Brain microvascular endothelial cell (primary cell): ENCODE measurements at regions not wholly inside any gene's neighbourhood (a gene's known extent, or its start where the extent isn't known, plus 50 kb on each side); places are given as distances from the start of the nearest gene placed in this dataset.

Experiments used
- DNase-seq: peaks from one replicate; pipeline ENCODE4 v3.0.0-alpha.2; 2020
- H3K27ac ChIP-seq: fragments of 250-450 bp; sonication (Bioruptor Pico); 2 replicates; pipeline ENCODE4 v1.5.1; 2020; ENCODE audit warnings: mild to moderate bottlenecking, moderate library complexity
- H3K27me3 ChIP-seq: fragments of 250-450 bp; sonication (Bioruptor Pico); replicated peaks from 2 replicates; pipeline ENCODE4 v1.5.1; 2020; ENCODE audit warnings: mild to moderate bottlenecking
- H3K36me3 ChIP-seq: fragments of 250-450 bp; sonication (Bioruptor Pico); replicated peaks from 2 replicates; pipeline ENCODE4 v1.5.1; 2020; ENCODE audit warnings: mild to moderate bottlenecking
- H3K4me3 ChIP-seq: 2 replicates; pipeline ENCODE4 v1.5.1; 2011; ENCODE audit warnings: low read depth, mild to moderate bottlenecking, control low read depth, low read length, moderate library complexity
- CTCF ChIP-seq: IDR thresholded peaks from 2 replicates; pipeline ENCODE4 v1.5.1; 2011; ENCODE audit warnings: low read depth, mild to moderate bottlenecking, moderate library complexity, low read length, control low read depth, inconsistent platforms; ENCODE audit errors: missing control alignments
- in situ Hi-C: cut with HindIII; loops from 2 replicates; pipeline ENCODE4 v1.10.0; 2017; ENCODE audit warnings: low sequenced_read_pairs, low pct_ligation_motif_present

GRCh38 chr3:95905182-95905581 lies 909.2 kb upstream of the EPHA6 start:
- DNase-seq, result no peak
- TF ChIP-seq CTCF, result no peak
- H3K36me3 ChIP-seq, result no peaks in the 10 kb centered on the region
- no peaks in the 10 kb centered on the region for H3K27me3 ChIP-seq
- no peak overlapping the region for H3K27ac ChIP-seq
- in situ Hi-C loops, result no loop called here
- no peak overlapping the region for H3K4me3 ChIP-seq

GRCh38 chr3:95911767-95912166 lies 902.6 kb upstream of the EPHA6 start:
- in situ Hi-C loops, result no loop called here
- Histone ChIP-seq H3K4me3 (no peak overlapping the region), H3K27ac (no peak overlapping the region), H3K36me3 (no peaks in the 10 kb centered on the region), H3K27me3 (no peaks in the 10 kb centered on the region)
- no peak for TF ChIP-seq CTCF
- no peak for DNase-seq

- in situ Hi-C loops, result no loop called here
- H3K27me3 ChIP-seq, result no peaks in the 10 kb centered on the region
- no peaks in the 10 kb centered on the region for H3K36me3 ChIP-seq
- DNase-seq, result peak; percentile 83
- TF ChIP-seq CTCF, result no peak
- H3K4me3 ChIP-seq, result no peak overlapping the region
- peak overlapping the region; percentile 57 for H3K27ac ChIP-seq
Observed at GRCh38 chr3:95923496-95924210, 890.7 kb upstream of the EPHA6 start.

GRCh38 chr3:95926904-95927501 lies 887.4 kb upstream of the EPHA6 start:
- H3K27ac ChIP-seq, result no peak overlapping the region
- H3K4me3 ChIP-seq, result no peak overlapping the region
- DNase-seq, result no peak
- no peaks in the 10 kb centered on the region for H3K27me3 ChIP-seq
- TF ChIP-seq CTCF, result no peak
- in situ Hi-C loops, result no loop called here
- H3K36me3 ChIP-seq, result no peaks in the 10 kb centered on the region

GRCh38 chr3:95934181-95934580 lies 880.2 kb upstream of the EPHA6 start:
- Histone ChIP-seq H3K27ac (no peak overlapping the region), H3K36me3 (no peaks in the 10 kb centered on the region), H3K27me3 (no peaks in the 10 kb centered on the region), H3K4me3 (no peak overlapping the region)
- no peak for TF ChIP-seq CTCF
- in situ Hi-C loops, result no loop called here
- no peak for DNase-seq

- no peak overlapping the region for H3K4me3 ChIP-seq
- TF ChIP-seq CTCF, result no peak
- no peak overlapping the region for H3K27ac ChIP-seq
- DNase-seq, result no peak
- no peaks in the 10 kb centered on the region for H3K27me3 ChIP-seq
- in situ Hi-C loops, result no loop called here
- no peaks in the 10 kb centered on the region for H3K36me3 ChIP-seq
Observed at GRCh38 chr3:95939235-95939809, 875.1 kb upstream of the EPHA6 start.
